ENCODE measurements at regions not wholly inside any gene's neighbourhood (a gene's known extent, or its start where the extent isn't known, plus 50 kb on each side); places are given as distances from the start of the nearest gene placed in this dataset.

GRCh38 chr7:98467570-98468312 lies 66.9 kb upstream of the BAIAP2L1 start:
- 79% methylated on average over 8 of the region's 8 CpGs for WGBS
- Histone ChIP-seq H3K36me3 (ENCODE audit: insufficient read depth) (no peaks in the 10 kb centered on the region), H3K27ac (ENCODE audit: low read depth) (no peak overlapping the region), H3K4me1 (ENCODE audit: insufficient read depth) (no peaks in the 10 kb centered on the region), H3K4me3 (ENCODE audit: low read depth, low read length) (no peak overlapping the region)
- no peak for DNase-seq (ENCODE audit: extremely low spot score)

DNA sequence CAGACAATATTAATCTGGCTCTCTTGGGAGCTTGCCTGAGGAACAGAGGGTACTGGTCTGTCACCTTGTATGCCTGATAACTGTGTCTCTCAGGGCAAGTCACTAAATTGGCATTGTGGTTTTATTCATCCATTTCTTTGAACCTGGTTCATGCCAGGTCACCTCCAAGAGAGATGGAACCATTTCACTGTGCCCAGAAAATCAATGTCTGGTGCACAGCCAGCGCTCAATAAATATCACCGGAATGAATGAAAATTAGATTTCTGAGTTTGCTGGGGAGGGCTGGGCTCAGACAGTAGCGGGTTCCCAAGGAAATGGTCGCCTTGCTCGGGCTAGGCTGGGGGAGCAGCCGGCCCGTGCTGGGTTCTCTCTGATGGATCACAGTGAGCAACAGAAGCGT lies 64.1 kb upstream of the BAIAP2L1 start:
- DNase-seq (ENCODE audit: extremely low spot score) = no peak
- H3K36me3 ChIP-seq (ENCODE audit: insufficient read depth) = no peaks in the 10 kb centered on the region
- H3K4me3 ChIP-seq (ENCODE audit: low read depth, low read length) = no peak overlapping the region
- no peaks in the 10 kb centered on the region for H3K4me1 ChIP-seq (ENCODE audit: insufficient read depth)
- WGBS = 84% methylated on average over 8 of the region's 8 CpGs
- no peak overlapping the region for H3K27ac ChIP-seq (ENCODE audit: low read depth)

DNA sequence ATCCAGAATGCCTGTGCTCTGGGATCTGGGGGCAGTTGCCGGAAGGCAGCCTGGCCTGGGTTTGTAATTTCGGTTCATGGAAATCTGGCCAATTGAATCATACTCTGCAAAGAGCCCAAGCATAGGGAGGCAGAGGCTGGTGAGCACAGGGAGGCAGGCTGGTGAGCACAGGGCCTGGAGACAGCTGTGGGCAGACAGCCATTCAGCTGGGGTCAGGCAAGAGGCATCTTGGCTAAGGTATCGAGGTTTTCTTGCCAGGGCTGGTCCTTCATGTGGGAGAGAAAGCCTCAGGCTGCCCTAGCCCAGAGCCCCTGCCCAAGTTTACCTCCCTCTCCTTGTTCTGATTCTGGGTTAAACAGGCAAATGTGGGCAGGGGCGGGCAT lies 63.7 kb upstream of the BAIAP2L1 start:
- WGBS = 77% methylated on average over 4 of the region's 4 CpGs
- H3K36me3 ChIP-seq (ENCODE audit: insufficient read depth) = no peaks in the 10 kb centered on the region
- no peak for DNase-seq (ENCODE audit: extremely low spot score)
- no peak overlapping the region for H3K4me3 ChIP-seq (ENCODE audit: low read depth, low read length)
- no peak overlapping the region for H3K27ac ChIP-seq (ENCODE audit: low read depth)
- no peaks in the 10 kb centered on the region for H3K4me1 ChIP-seq (ENCODE audit: insufficient read depth)

DNA sequence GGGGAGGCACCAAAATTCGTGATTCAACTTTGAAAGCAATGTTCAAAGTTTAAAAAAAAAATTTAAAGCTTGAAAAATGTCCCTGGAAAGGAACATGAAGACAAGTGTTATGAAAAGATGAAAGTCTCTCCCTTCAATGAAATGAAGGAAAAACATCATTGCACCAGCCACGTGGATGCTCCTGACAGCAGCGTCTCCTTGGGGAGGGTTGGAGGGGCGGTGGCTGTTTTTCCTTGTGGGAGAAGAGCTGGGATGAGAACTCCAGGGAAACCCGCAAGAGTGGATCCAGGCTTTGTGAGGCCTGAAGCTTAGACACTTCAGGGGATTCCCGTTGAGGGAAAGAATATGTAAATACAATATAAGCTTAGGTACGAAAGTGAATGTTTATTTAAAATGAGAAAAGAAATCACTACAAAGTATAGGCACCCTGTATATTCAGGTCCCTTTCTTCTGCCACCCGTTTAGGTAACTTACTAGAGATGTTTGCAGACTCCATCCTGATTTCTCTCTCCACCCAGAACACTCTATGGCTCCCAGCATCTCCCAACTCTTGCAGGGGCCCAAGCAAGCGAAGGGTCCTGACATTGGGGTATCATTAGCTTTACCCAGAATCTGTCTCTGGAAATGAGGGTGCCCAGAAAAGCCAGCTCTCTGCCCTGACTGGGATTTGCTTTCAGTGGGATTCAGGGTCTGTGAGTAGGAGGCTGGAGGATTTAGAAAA lies 63.1 kb upstream of the BAIAP2L1 start:
- no peak overlapping the region for H3K4me3 ChIP-seq (ENCODE audit: low read depth, low read length)
- no peaks in the 10 kb centered on the region for H3K4me1 ChIP-seq (ENCODE audit: insufficient read depth)
- no peak for DNase-seq (ENCODE audit: extremely low spot score)
- WGBS = 64% methylated on average over 9 of the region's 9 CpGs
- no peaks in the 10 kb centered on the region for H3K36me3 ChIP-seq (ENCODE audit: insufficient read depth)
- H3K27ac ChIP-seq (ENCODE audit: low read depth) = no peak overlapping the region

DNA sequence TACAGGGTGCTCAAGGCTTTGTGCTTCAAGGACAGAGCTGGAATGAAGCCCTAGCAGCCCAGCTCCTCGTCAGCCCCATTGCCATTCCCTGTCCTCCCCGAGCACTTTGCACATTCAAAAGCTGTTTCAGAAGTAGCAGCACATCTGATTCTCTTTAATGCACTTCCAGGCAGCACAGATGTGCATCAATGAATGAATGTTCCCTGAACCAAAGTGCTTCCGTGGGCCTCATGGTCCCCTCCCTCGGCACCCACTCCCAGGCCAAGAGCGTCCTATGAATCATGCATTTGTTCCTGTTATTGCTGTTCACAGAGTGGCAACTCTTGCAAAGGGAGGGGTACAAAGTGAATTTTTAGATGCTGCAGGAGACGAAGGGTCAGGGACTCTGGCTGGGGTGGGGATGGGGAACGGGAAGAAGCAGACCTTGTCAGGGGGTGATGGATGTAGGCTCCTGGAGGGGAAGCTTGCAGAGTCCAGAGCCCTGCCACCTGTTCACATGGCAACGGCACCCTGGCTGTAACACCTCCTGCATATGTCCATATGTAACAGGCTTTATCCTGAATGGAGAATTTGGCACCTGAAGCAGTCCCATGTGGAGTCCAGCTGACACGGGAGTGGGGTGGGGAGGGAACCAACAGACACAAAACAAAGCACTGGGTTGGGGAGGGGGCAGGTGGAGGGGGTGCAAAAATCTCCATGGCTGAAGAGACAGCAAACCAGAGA lies 62.2 kb upstream of the BAIAP2L1 start:
- DNase-seq (ENCODE audit: extremely low spot score) = no peak
- Histone ChIP-seq H3K27ac (ENCODE audit: low read depth) (no peak overlapping the region), H3K4me1 (ENCODE audit: insufficient read depth) (no peaks in the 10 kb centered on the region), H3K36me3 (ENCODE audit: insufficient read depth) (no peaks in the 10 kb centered on the region), H3K4me3 (ENCODE audit: low read depth, low read length) (no peak overlapping the region)
- WGBS = 70% methylated on average over 9 of the region's 9 CpGs

DNA sequence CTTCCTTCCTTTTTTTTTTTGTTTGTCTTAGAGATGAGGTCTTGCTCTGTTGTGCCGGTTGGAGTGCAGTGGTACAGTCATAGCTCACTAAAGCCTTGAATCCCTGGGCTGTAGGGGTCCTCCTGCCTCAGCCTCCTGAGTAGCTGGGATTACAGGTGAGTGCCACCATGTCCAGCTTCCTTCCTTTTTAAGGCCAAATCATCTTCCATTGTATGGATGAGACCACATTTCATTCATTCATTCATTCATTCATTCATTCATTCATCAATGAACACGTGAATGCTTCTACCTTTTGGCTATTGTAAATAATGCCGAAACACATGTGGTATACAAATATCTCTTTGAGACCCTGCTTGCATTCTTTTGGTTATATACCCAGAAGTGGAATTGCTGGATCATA lies 60.0 kb upstream of the BAIAP2L1 start:
- no peaks in the 10 kb centered on the region for H3K36me3 ChIP-seq (ENCODE audit: insufficient read depth)
- DNase-seq (ENCODE audit: extremely low spot score) = no peak
- H3K4me3 ChIP-seq (ENCODE audit: low read depth, low read length) = no peak overlapping the region
- H3K27ac ChIP-seq (ENCODE audit: low read depth) = no peak overlapping the region
- WGBS = 82% methylated on average over 3 of the region's 3 CpGs
- H3K4me1 ChIP-seq (ENCODE audit: insufficient read depth) = no peaks in the 10 kb centered on the region

GRCh38 chr7:98459529-98459928 lies 58.6 kb upstream of the BAIAP2L1 start:
- Histone ChIP-seq H3K4me3 (ENCODE audit: low read depth, low read length) (no peak overlapping the region), H3K36me3 (ENCODE audit: insufficient read depth) (no peaks in the 10 kb centered on the region), H3K27ac (ENCODE audit: low read depth) (no peak overlapping the region), H3K4me1 (ENCODE audit: insufficient read depth) (no peaks in the 10 kb centered on the region)
- WGBS = 56% methylated on average over 4 of the region's 4 CpGs
- DNase-seq (ENCODE audit: extremely low spot score) = no peak

GRCh38 chr7:98458090-98458875 lies 57.4 kb upstream of the BAIAP2L1 start:
- Histone ChIP-seq H3K4me3 (ENCODE audit: low read depth, low read length) (no peak overlapping the region), H3K36me3 (ENCODE audit: insufficient read depth) (no peaks in the 10 kb centered on the region), H3K27ac (ENCODE audit: low read depth) (no peak overlapping the region), H3K4me1 (ENCODE audit: insufficient read depth) (no peaks in the 10 kb centered on the region)
- WGBS = 79% methylated on average over 16 of the region's 16 CpGs
- DNase-seq (ENCODE audit: extremely low spot score) = no peak

DNA sequence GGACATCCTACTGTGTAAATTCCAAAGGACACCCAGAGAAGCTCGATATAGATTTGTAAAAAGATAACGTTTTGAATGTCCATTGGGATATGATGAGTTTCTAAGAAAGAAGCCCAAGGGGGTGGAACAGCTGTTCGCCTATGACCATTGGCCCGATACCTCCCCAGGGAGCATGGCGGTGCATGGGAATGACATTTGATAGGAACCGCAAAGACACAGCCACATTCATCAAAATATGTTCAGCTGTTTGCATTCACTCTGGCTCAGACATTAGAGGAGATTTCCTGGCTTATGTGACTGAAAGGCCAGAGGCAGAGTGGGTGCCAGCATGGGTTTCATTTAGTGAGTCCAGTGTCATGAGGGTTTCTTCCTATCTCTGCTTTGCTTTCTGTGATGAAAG lies 56.0 kb upstream of the BAIAP2L1 start:
- 79% methylated on average over 6 of the region's 6 CpGs for WGBS
- no peaks in the 10 kb centered on the region for H3K4me1 ChIP-seq (ENCODE audit: insufficient read depth)
- H3K27ac ChIP-seq (ENCODE audit: low read depth) = no peak overlapping the region
- DNase-seq (ENCODE audit: extremely low spot score) = no peak
- H3K36me3 ChIP-seq (ENCODE audit: insufficient read depth) = no peaks in the 10 kb centered on the region
- H3K4me3 ChIP-seq (ENCODE audit: low read depth, low read length) = no peak overlapping the region

GRCh38 chr7:98452791-98453190 lies 51.9 kb upstream of the BAIAP2L1 start:
- no peak for DNase-seq (ENCODE audit: extremely low spot score)
- no peak overlapping the region for H3K27ac ChIP-seq (ENCODE audit: low read depth)
- H3K4me1 ChIP-seq (ENCODE audit: insufficient read depth) = no peaks in the 10 kb centered on the region
- no peaks in the 10 kb centered on the region for H3K36me3 ChIP-seq (ENCODE audit: insufficient read depth)
- WGBS = 91% methylated on average over 9 of the region's 9 CpGs
- H3K4me3 ChIP-seq (ENCODE audit: low read depth, low read length) = no peak overlapping the region

Data from urinary bladder (tissue), 3 donors.